Heart right ventricle (tissue), 16 donors: ENCODE measurements at regions not wholly inside any gene's neighbourhood (a gene's known extent, or its start where the extent isn't known, plus 50 kb on each side); places are given as distances from the start of the nearest gene placed in this dataset.
"Not testable (repeated sequence)": the region's sequence is repeated elsewhere in the genome, so short reads cannot be mapped to it uniquely, and the experiment has no call there.

Source experiments
- ATAC-seq, 8 donors: fragments of 200-7000 bp; cut with Tn5 transposase; one replicate each; pipeline ENCODE4 v1.9.1; 2020; ENCODE audit warnings: mild to moderate bottlenecking in 8 of 8, moderate library complexity in 8 of 8, moderate number of reproducible peaks in 1 of 8
- DNase-seq, 2 donors: peaks; one replicate each; pipeline ENCODE4 v3.0.0-alpha.2; 2020
- H3K27ac ChIP-seq, 10 donors: fragments of 200-600 bp; sonication (generic) in 2 of 10; one replicate each; pipeline versions ENCODE4 v1.5.0 to v1.8.0; 2020 to 2022; ENCODE audit warnings: mild to moderate bottlenecking in 3 of 10
- H3K27me3 ChIP-seq, 7 donors: fragments of 200-600 bp; one replicate each; pipeline ENCODE4 v1.8.0; 2021 to 2022; ENCODE audit warnings: mild to moderate bottlenecking in 2 of 7
- H3K36me3 ChIP-seq, 9 donors: fragments of 200-600 bp; sonication (generic) in 1 of 9; one replicate each; pipeline versions ENCODE4 v1.5.0 to v1.8.0; 2020 to 2022; ENCODE audit warnings: mild to moderate bottlenecking in 2 of 9
- H3K4me1 ChIP-seq, 9 donors: fragments of 200-600 bp; sonication (generic) in 1 of 9; one replicate each; pipeline versions ENCODE4 v1.5.0 to v1.8.0; 2020 to 2022; ENCODE audit warnings: mild to moderate bottlenecking in 4 of 9
- H3K4me3 ChIP-seq, 10 donors: fragments of 200-600 bp; sonication (generic) in 2 of 10; one replicate each; pipeline versions ENCODE4 v1.5.0 to v1.8.0; 2020 to 2022; ENCODE audit warnings: mild to moderate bottlenecking in 7 of 10, moderate library complexity in 2 of 10
- H3K9me3 ChIP-seq, 11 donors: fragments of 200-600 bp in 10 of 11; sonication (generic) in 2 of 11; one replicate each; pipeline versions ENCODE4 v1.5.0 to v1.8.0; 2013 to 2022; ENCODE audit warnings: mild to moderate bottlenecking in 2 of 11, control low read depth in 1 of 11, moderate library complexity in 1 of 11
- WGBS, 2 donors: extraction: QIAGEN DNeasy Blood & Tissue Kit; methylation state at CpG; one replicate each; pipeline ENCODE4 v1.1.7; 2013; ENCODE audit warnings: inconsistent platforms in 1 of 2; 5-methylcytosine and 5-hydroxymethylcytosine counted together
- intact Hi-C, 10 donors: fragments of 100-400 bp; cut with DNase I; formaldehyde crosslinking; loops; one replicate each; pipeline versions ENCODE4 v1.11.1 to v1.14.2; 2022
- TF ChIP-seq, protein P1 (sequence below), 9 donors: fragments of 200-600 bp; sonication (generic) in 2 of 9; IDR thresholded peaks; one replicate each; pipeline versions ENCODE4 v1.5.0 to v1.8.0; 2021 to 2022; ENCODE audit warnings: antibody characterized with exemption in 9 of 9, mild to moderate bottlenecking in 5 of 9, moderate library complexity in 1 of 9
- donor health status: Arrhythmogenic right ventricular cardiomyopathy.
- donor health status: ischemic (EF 13 %, LVEDD 7.1; RV severe dilation, severe dysfunction).
- donor health status: healthy with polysubstance abuse.
- donor health status: DM: no; HTN: yes; CAD: no.
- donor health status: DM: no; HTN: no; CAD: no.
- donor health status: ischemic (EF 25% LVEDD 6.9; RV normal size, moderate dysfunction).
- donor health status: ischemic (EF 25% LVEDD 5.7; RV mildly dilated, moderate dysfunction).
- donor health status: healthy.
- donor health status: DM: yes; HTN: yes; CAD: no.
- donor health status: Ischemic cardiomyopathy.
- donor health status: ischemic (EF 35%, LVEDD 5.7; RV mildly dilated, moderate dysfunction).
- donor health status: nonischemic (EF 11% LVEDD 7.7; RV severe dilation, severe dysfunction).
- donor health status: DM: yes; HTN: yes; CAD: no.
- donor health status: PGD.
- donor health status: ischemic (EF 29% LVEDD 5.4; RV normal size, mild dysfunction).
- donor health status: nonischemic (EF 23%, LVEDD 6.1; RV moderate dilation, normal function).

DNA sequence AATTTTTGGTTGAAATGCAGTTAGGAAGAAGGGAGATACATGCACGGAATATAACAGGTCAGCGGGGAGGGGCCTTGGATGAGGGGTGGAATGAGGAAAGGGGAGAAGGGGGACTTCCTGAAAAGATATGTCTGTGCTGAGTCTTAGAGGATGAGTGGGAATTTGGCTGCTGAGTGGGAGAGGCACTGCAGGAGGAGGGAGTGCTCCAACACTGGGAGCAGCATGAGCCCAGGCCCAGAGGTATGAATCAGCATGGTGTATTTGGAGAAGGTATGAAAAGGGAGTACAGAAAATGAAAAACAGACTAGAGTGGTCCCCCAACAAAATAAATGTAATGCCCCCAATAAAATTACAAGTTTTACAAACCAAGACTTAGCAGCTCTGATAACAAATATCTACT, 394.4 kb downstream of the IPO8 start:
- no peaks in the 10 kb centered on the region for H3K36me3 ChIP-seq
- DNase-seq (no peak), ATAC-seq (no peak)
- H3K27me3 ChIP-seq, result no peaks in the 10 kb centered on the region
- intact Hi-C loops, result no loop called here
- no peaks in the 10 kb centered on the region for H3K4me1 ChIP-seq
- TF ChIP-seq, protein P1, sequence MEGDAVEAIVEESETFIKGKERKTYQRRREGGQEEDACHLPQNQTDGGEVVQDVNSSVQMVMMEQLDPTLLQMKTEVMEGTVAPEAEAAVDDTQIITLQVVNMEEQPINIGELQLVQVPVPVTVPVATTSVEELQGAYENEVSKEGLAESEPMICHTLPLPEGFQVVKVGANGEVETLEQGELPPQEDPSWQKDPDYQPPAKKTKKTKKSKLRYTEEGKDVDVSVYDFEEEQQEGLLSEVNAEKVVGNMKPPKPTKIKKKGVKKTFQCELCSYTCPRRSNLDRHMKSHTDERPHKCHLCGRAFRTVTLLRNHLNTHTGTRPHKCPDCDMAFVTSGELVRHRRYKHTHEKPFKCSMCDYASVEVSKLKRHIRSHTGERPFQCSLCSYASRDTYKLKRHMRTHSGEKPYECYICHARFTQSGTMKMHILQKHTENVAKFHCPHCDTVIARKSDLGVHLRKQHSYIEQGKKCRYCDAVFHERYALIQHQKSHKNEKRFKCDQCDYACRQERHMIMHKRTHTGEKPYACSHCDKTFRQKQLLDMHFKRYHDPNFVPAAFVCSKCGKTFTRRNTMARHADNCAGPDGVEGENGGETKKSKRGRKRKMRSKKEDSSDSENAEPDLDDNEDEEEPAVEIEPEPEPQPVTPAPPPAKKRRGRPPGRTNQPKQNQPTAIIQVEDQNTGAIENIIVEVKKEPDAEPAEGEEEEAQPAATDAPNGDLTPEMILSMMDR (IDR thresholded peaks at IDR 0.05), result no peak
- no peak overlapping the region for H3K4me3 ChIP-seq
- WGBS, 2 donors, result 84 to 85% methylated on average over 2 of the region's 2 CpGs
- no peaks in the 10 kb centered on the region for H3K9me3 ChIP-seq
- no peak overlapping the region for H3K27ac ChIP-seq

DNA sequence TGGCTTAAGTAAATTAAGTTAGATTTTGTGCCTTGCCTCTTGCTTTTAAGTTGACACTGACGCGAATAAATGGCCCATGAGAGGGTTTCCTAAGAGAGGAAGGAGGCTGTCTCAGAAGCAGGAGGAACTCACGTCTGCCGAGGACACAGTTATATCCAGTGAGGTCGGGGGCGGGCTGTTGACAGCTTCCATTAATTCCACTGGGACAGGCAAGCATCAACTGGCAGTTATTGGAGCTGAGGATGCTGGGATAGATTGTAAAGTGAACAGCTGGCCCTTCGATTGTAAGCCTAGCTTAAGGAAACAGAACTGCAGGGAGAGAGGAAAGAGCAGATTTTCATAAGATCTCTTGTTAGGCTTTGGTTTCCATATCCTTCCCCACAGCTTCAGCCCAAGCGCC, 399.2 kb downstream of the IPO8 start:
- WGBS, 2 donors, result 37 to 60% methylated on average over 8 of the region's 8 CpGs
- H3K27me3 ChIP-seq, result no peaks in the 10 kb centered on the region
- ATAC-seq, result peak in 5 of 8 donors; percentile 33 to 71 (median 49)
- no peak overlapping the region for H3K27ac ChIP-seq
- H3K4me1 ChIP-seq, result no peaks in the 10 kb centered on the region
- TF ChIP-seq, protein P1 (IDR thresholded peaks at IDR 0.05), result no peak
- H3K4me3 ChIP-seq, result no peak overlapping the region
- intact Hi-C loops, result no loop called here
- H3K36me3 ChIP-seq, result no peaks in the 10 kb centered on the region
- H3K9me3 ChIP-seq, result peaks cover 0 to 10% (median 0%) of the 10 kb centered on the region in 11 donors
- peak in 1 of 2 donors; percentile 22 for DNase-seq

DNA sequence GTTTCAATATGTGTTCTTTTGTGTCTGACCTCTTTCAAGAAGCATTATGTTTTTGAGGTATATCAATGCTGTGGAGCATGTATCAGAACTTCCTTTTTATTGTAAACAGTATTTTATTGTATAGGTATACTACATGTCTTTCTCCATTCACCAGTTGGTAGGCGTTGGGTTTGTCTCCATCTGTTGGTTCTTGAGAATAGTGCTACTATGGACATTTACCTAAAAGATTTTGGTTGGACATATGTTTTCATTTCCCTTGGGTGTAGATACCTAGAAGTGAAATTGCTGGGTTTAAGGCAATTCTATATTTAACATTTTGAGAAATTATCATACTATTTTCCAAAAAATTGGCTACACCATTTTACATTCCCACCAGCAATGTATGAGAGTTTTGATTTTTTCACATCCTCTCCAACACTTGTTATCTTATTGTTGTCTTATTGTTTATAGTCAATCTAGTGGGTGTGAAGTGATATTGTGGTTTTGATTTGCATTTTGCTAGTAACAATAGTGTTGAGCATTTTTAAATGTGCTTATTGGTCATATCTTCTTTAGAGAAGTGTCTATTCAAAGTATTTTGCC, 409.2 kb downstream of the IPO8 start:
- intact Hi-C loops, result loop anchor here in 2 of 10 donors (10.0 kb wide), 2 partner anchors 762 to 772 kb away; no protein-coding TSS in a partner anchor
- TF ChIP-seq, protein P1 (IDR thresholded peaks at IDR 0.05), result peak in 7 of 9 donors; percentile 30 to 58 (median 48)
- no peak overlapping the region for H3K27ac ChIP-seq
- no peaks in the 10 kb centered on the region for H3K36me3 ChIP-seq
- H3K4me1 ChIP-seq, result no peaks in the 10 kb centered on the region
- ATAC-seq (no peak), DNase-seq (no peak)
- WGBS, 2 donors, result 44 to 47% methylated on average over 1 of the region's 1 CpG
- H3K4me3 ChIP-seq, result no peak overlapping the region
- no peaks in the 10 kb centered on the region for H3K9me3 ChIP-seq
- no peaks in the 10 kb centered on the region for H3K27me3 ChIP-seq

DNA sequence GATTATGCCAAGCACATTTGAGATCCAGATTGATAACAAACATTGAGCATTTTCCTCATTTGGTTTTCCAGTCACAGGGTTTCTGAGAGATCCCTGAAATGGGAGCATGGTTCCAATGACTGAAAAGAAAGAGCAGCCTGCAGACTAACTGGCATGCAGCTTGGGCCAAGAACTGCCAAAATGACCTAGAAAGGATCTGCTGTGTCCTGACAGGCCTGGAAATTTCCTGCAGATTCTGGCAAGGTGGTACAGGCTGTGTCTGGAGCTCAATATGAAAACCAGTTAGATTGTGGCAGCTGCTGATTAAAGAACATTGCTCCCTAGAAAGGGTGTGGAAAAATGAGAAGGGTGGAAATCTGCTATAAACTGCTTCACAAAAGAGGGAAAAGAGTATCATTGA, 417.3 kb downstream of the IPO8 start:
- H3K4me1 ChIP-seq, result no peaks in the 10 kb centered on the region
- ATAC-seq (no peak), DNase-seq (no peak)
- no peaks in the 10 kb centered on the region for H3K27me3 ChIP-seq
- intact Hi-C loops, result no loop called here
- H3K4me3 ChIP-seq, result no peak overlapping the region
- no peaks in the 10 kb centered on the region for H3K36me3 ChIP-seq
- peaks cover 0 to 1% (median 0%) of the 10 kb centered on the region in 11 donors for H3K9me3 ChIP-seq
- no peak overlapping the region for H3K27ac ChIP-seq
- TF ChIP-seq, protein P1 (IDR thresholded peaks at IDR 0.05), result no peak

DNA sequence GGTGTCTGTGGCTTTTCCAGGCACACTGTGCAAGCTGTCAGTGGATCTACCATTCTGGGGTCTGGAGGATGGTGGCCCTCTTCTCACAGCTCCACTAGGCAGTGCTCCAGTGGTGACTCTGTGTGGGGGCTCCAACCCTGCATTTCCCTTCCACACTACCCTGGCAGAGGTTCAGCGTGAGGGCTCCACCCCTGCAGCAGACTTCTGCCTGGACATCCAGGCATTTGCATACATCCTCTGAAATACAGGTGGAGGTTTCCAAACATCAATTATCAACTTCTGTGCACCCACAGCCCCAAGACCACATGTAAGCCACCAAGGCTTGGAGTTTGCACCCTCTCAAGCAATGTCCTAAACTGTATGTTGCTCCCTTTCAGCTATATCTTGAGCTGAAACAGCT, 423.2 kb downstream of the IPO8 start:
- not testable (repeated sequence) for DNase-seq
- 34 to 96% methylated on average over 1 of the region's 1 CpG for WGBS, 2 donors

More for the DNA sequence above, 423.2 kb downstream of the IPO8 start:
- H3K4me3 ChIP-seq, intact Hi-C loops, H3K27me3 ChIP-seq, H3K27ac ChIP-seq, H3K36me3 ChIP-seq, H3K4me1 ChIP-seq, ATAC-seq: not testable (repeated sequence)
- H3K9me3 ChIP-seq, result peaks cover 0 to 17% (median 0%) of the 10 kb centered on the region in 11 donors
